RPMI8226 (cell line): ENCODE measurements at regions not wholly inside any gene's neighbourhood (a gene's known extent, or its start where the extent isn't known, plus 50 kb on each side); places are given as distances from the start of the nearest gene placed in this dataset.

Experiments used
- DNase-seq: peaks from one replicate; pipeline ENCODE4 v3.0.0-alpha.2; 2015

GRCh38 chr4:179976777-179977176 is 2266.4 kb upstream of the TENM3 start:
- no peak for DNase-seq

- DNase-seq: no peak
These were observed 2265.8 kb upstream of the TENM3 start for GRCh38 chr4:179977378-179977777.

GRCh38 chr4:179981161-179981560 is 2262.0 kb upstream of the TENM3 start:
- no peak for DNase-seq

- DNase-seq: peak; percentile 34
These were observed 2253.2 kb upstream of the TENM3 start for GRCh38 chr4:179989975-179990374.

- DNase-seq: no peak
These were observed 2233.9 kb upstream of the TENM3 start for GRCh38 chr4:180009316-180009715.

- DNase-seq: peak; percentile 50
These were observed 2214.5 kb upstream of the TENM3 start for GRCh38 chr4:180028682-180029081.

GRCh38 chr4:180031330-180031729 is 2211.9 kb upstream of the TENM3 start:
- DNase-seq: no peak

GRCh38 chr4:180041576-180041975 is 2201.6 kb upstream of the TENM3 start:
- DNase-seq: no peak

- DNase-seq: no peak
These were observed 2190.6 kb upstream of the TENM3 start for GRCh38 chr4:180052629-180053028.

GRCh38 chr4:180054291-180054690 is 2188.9 kb upstream of the TENM3 start:
- DNase-seq: no peak

GRCh38 chr4:180057299-180057721 is 2185.9 kb upstream of the TENM3 start:
- DNase-seq: peak; percentile 29

GRCh38 chr4:180057891-180058671 is 2185.1 kb upstream of the TENM3 start:
- DNase-seq: peak; percentile 35

- peak; percentile 61 for DNase-seq
These were observed 2184.4 kb upstream of the TENM3 start for GRCh38 chr4:180058691-180059215.

- peak; percentile 29 for DNase-seq
These were observed 2183.9 kb upstream of the TENM3 start for GRCh38 chr4:180059216-180059881.

- DNase-seq: no peak
These were observed 2182.9 kb upstream of the TENM3 start for GRCh38 chr4:180060159-180060889.

GRCh38 chr4:180081072-180081471 is 2162.1 kb upstream of the TENM3 start:
- DNase-seq: no peak

GRCh38 chr4:180084561-180084960 is 2158.6 kb upstream of the TENM3 start:
- DNase-seq: no peak

GRCh38 chr4:180086480-180087190 is 2156.6 kb upstream of the TENM3 start:
- no peak for DNase-seq

- DNase-seq: no peak
These were observed 2144.6 kb upstream of the TENM3 start for GRCh38 chr4:180098586-180098985.

- peak; percentile 9 for DNase-seq
These were observed 2143.2 kb upstream of the TENM3 start for GRCh38 chr4:180099957-180100356.

GRCh38 chr4:180100433-180101344 is 2142.5 kb upstream of the TENM3 start:
- DNase-seq: no peak
